IPS DF 6.9 (cell line): ENCODE measurements at regions not wholly inside any gene's neighbourhood (a gene's known extent, or its start where the extent isn't known, plus 50 kb on each side); places are given as distances from the start of the nearest gene placed in this dataset.

Source experiments
- DNase-seq: peaks from one replicate; pipeline ENCODE4 v3.0.0-alpha.2; 2013; ENCODE audit warnings: low read depth, low spot score
- H3K27ac ChIP-seq: one replicate; pipeline ENCODE4 v1.5.1; 2013; ENCODE audit warnings: low read length, control low read depth
- H3K27me3 ChIP-seq: 2 replicates; pipeline ENCODE4 v1.6.1; 2013; ENCODE audit warnings: mild to moderate bottlenecking, low read length; ENCODE audit not compliant: control insufficient read depth, insufficient read depth
- H3K36me3 ChIP-seq: 2 replicates; pipeline ENCODE4 v1.6.1; 2013; ENCODE audit warnings: low read length; ENCODE audit not compliant: control insufficient read depth, insufficient read depth
- H3K4me1 ChIP-seq: 2 replicates; pipeline ENCODE4 v1.6.1; 2013; ENCODE audit warnings: low read length; ENCODE audit not compliant: control insufficient read depth, insufficient read depth
- H3K4me3 ChIP-seq: 2 replicates; pipeline ENCODE4 v1.5.1; 2013; ENCODE audit warnings: mild to moderate bottlenecking, low read length
- H3K9me3 ChIP-seq: 2 replicates; pipeline ENCODE4 v1.6.1; 2013; ENCODE audit warnings: low read length, inconsistent platforms; ENCODE audit not compliant: control insufficient read depth, insufficient read depth
- WGBS: extraction: QIAGEN DNeasy Blood & Tissue Kit; methylation state at CpG from one replicate; pipeline ENCODE4 v1.1.7; 2013; ENCODE audit warnings: mixed read lengths, missing lambda C conversion rate; ENCODE audit not compliant: insufficient read length, insufficient coverage; 5-methylcytosine and 5-hydroxymethylcytosine counted together

DNA sequence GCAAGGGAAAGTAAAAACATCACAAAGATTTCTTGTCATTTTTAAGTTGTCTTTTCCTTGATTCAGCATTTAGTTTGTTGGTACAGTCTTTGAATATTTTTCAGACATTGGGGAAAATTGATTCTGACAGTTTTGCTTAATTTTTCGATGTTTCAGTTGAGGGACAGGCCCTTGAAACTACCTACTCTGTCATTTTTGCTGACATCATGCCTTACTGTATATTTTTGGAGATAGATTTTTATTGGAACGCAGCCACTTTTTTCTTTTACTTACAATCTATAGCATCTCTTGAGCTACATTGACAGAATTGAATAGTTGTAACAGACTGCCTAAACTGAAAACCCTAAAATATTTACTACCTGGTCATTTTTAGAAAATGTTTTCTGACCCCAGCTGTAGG, 297.1 kb upstream of the KIF2B start:
- no peak overlapping the region for H3K4me3 ChIP-seq
- no peaks in the 10 kb centered on the region for H3K9me3 ChIP-seq
- H3K4me1 ChIP-seq = no peaks in the 10 kb centered on the region
- H3K36me3 ChIP-seq = no peaks in the 10 kb centered on the region
- DNase-seq = no peak
- no peak overlapping the region for H3K27ac ChIP-seq
- no CpG with 5 or more reads among the region's 2 CpGs for WGBS
- no peaks in the 10 kb centered on the region for H3K27me3 ChIP-seq

GRCh38 chr17:53516636-53517035, 306.1 kb upstream of the KIF2B start:
- WGBS = no CpG with 5 or more reads among the region's 3 CpGs
- DNase-seq = no peak

GRCh38 chr17:53499277-53499676, 323.4 kb upstream of the KIF2B start:
- H3K27me3 ChIP-seq = no peaks in the 10 kb centered on the region
- no peaks in the 10 kb centered on the region for H3K36me3 ChIP-seq
- no peak for DNase-seq
- no peak overlapping the region for H3K4me3 ChIP-seq
- no peaks in the 10 kb centered on the region for H3K4me1 ChIP-seq
- H3K27ac ChIP-seq = no peak overlapping the region
- H3K9me3 ChIP-seq = no peaks in the 10 kb centered on the region
- 100% methylated on average over 1 of the region's 2 CpGs for WGBS

More at GRCh38 chr17:53516636-53517035, 306.1 kb upstream of the KIF2B start:
- Histone ChIP-seq H3K27me3 (no peaks in the 10 kb centered on the region), H3K27ac (no peak overlapping the region), H3K36me3 (no peaks in the 10 kb centered on the region), H3K4me3 (no peak overlapping the region), H3K4me1 (no peaks in the 10 kb centered on the region), H3K9me3 (no peaks in the 10 kb centered on the region)

DNA sequence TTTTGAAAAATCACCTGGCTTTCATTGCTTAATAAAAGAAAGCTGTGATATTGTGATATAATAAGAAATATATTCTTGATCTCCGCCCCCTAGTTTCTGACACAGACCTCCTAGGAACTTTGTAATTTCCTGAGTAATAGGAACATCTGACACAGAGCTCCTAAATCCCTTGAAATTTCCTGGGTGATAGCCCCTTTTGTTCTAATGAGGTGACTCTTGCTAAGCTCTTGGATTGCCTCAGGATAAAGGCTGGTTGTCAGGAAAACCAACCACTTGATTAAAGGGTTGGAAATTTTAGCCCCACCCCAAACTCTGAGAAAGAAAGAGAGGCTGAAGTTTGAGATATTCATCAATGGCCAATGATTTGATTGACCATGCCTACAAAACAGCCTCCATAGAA, 326.4 kb upstream of the KIF2B start:
- DNase-seq = no peak
- no CpG with 5 or more reads among the region's 1 CpG for WGBS
- Histone ChIP-seq H3K27me3 (no peaks in the 10 kb centered on the region), H3K27ac (no peak overlapping the region), H3K4me1 (no peaks in the 10 kb centered on the region), H3K4me3 (no peak overlapping the region), H3K9me3 (no peaks in the 10 kb centered on the region), H3K36me3 (no peaks in the 10 kb centered on the region)

- Histone ChIP-seq H3K36me3 (no peaks in the 10 kb centered on the region), H3K4me3 (no peak overlapping the region), H3K27ac (no peak overlapping the region), H3K9me3 (no peaks in the 10 kb centered on the region), H3K27me3 (no peaks in the 10 kb centered on the region), H3K4me1 (no peaks in the 10 kb centered on the region)
- no CpG with 5 or more reads among the region's 3 CpGs for WGBS
- DNase-seq = no peak
Measured at GRCh38 chr17:53492532-53492931, 330.2 kb upstream of the KIF2B start.

DNA sequence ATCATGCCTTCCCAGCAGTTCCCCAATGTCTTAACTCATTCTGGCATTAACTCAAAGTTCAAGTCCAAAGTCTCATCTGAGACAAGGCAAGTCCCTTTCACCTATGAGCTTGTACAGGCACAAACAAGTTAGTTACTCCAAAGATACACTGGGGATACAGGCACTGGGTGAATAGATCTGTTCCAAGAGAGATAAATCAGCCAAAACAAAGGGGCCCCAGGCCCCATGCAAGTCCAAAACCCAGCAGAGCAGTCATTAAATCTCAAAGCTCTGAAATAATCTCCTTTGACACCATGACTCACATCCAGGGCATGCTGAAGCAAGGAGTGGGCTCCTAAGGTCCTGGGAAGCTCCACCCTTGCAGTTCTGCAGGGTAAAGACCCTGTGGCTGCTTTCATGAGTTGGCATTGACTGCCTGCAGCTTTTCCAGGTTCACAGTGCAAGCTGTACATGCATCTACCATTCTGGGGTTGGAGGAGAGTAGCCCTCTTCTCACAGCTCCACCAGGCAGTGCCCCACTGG, 332.2 kb upstream of the KIF2B start:
- no peak for DNase-seq
- Histone ChIP-seq H3K9me3 (no peaks in the 10 kb centered on the region), H3K27me3 (no peaks in the 10 kb centered on the region), H3K4me1 (no peaks in the 10 kb centered on the region), H3K36me3 (no peaks in the 10 kb centered on the region), H3K27ac (no peak overlapping the region), H3K4me3 (no peak overlapping the region)

GRCh38 chr17:53483704-53484103, 339.0 kb upstream of the KIF2B start:
- no peak overlapping the region for H3K27ac ChIP-seq
- no CpG with 5 or more reads among the region's 1 CpG for WGBS

GRCh38 chr17:53475002-53475401, 347.7 kb upstream of the KIF2B start:
- Histone ChIP-seq H3K36me3 (no peaks in the 10 kb centered on the region), H3K4me1 (no peaks in the 10 kb centered on the region), H3K27ac (no peak overlapping the region), H3K4me3 (no peak overlapping the region), H3K9me3 (no peaks in the 10 kb centered on the region), H3K27me3 (no peaks in the 10 kb centered on the region)
- no CpG with 5 or more reads among the region's 3 CpGs for WGBS
- DNase-seq = no peak

More at GRCh38 chr17:53483704-53484103, 339.0 kb upstream of the KIF2B start:
- H3K4me3 ChIP-seq = no peak overlapping the region
- H3K27me3 ChIP-seq = no peaks in the 10 kb centered on the region
- no peak for DNase-seq
- no peaks in the 10 kb centered on the region for H3K4me1 ChIP-seq
- no peaks in the 10 kb centered on the region for H3K36me3 ChIP-seq
- H3K9me3 ChIP-seq = no peaks in the 10 kb centered on the region

DNA sequence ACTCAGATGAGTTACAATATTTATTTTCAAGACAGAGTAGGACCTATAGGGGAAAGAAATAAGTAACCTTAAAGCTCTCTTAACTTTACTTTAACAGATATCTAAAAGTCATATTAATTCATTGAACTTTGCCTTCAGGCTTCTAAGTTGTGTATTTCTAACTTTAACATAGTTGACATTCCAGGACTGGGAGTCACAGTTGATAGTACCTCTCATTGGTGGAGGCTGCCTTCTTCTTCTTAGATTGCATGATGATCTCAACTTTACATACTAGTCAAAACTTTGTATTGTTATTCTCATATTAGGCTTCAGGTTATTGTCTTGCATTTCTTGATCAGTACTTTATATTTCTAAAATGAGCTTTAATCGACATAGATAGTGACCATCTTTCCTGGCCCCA, 350.1 kb upstream of the KIF2B start:
- no peak overlapping the region for H3K4me3 ChIP-seq
- DNase-seq = no peak
- no peaks in the 10 kb centered on the region for H3K4me1 ChIP-seq
- no CpG with 5 or more reads among the region's 1 CpG for WGBS
- no peak overlapping the region for H3K27ac ChIP-seq
- no peaks in the 10 kb centered on the region for H3K36me3 ChIP-seq
- no peaks in the 10 kb centered on the region for H3K9me3 ChIP-seq
- no peaks in the 10 kb centered on the region for H3K27me3 ChIP-seq

GRCh38 chr17:53471514-53471913, 351.2 kb upstream of the KIF2B start:
- no peaks in the 10 kb centered on the region for H3K27me3 ChIP-seq
- H3K36me3 ChIP-seq = no peaks in the 10 kb centered on the region
- H3K27ac ChIP-seq = no peak overlapping the region
- no CpG with 5 or more reads among the region's 7 CpGs for WGBS
- H3K9me3 ChIP-seq = no peaks in the 10 kb centered on the region
- H3K4me3 ChIP-seq = no peak overlapping the region
- no peak for DNase-seq
- no peaks in the 10 kb centered on the region for H3K4me1 ChIP-seq

DNA sequence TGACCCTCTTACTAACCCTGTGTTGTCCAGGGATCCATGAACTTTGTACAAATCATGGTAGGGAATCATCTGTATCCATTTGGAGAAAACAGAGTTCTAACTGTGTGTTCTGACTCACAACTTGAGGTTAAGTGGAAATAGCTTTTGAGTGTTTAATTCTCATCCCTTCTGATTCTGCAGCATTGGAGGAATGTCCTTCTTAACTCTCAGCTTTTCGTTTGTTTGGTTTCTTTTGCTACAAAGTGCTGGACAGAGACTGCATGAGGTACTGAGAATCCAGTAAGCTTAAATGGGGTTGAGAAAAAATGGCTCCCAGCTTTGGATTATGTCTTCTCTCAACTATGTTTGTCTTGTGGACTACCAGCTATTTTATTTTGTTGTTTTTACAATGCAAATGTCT, 352.1 kb upstream of the KIF2B start:
- H3K4me1 ChIP-seq = no peaks in the 10 kb centered on the region
- WGBS = no CpG with 5 or more reads among the region's 1 CpG
- DNase-seq = no peak
- no peaks in the 10 kb centered on the region for H3K9me3 ChIP-seq
- H3K4me3 ChIP-seq = no peak overlapping the region
- no peaks in the 10 kb centered on the region for H3K27me3 ChIP-seq
- H3K27ac ChIP-seq = no peak overlapping the region
- H3K36me3 ChIP-seq = no peaks in the 10 kb centered on the region
